ENCODE measurements at regions not wholly inside any gene's neighbourhood (a gene's known extent, or its start where the extent isn't known, plus 50 kb on each side); places are given as distances from the start of the nearest gene placed in this dataset.

- TF ChIP-seq, protein P1, sequence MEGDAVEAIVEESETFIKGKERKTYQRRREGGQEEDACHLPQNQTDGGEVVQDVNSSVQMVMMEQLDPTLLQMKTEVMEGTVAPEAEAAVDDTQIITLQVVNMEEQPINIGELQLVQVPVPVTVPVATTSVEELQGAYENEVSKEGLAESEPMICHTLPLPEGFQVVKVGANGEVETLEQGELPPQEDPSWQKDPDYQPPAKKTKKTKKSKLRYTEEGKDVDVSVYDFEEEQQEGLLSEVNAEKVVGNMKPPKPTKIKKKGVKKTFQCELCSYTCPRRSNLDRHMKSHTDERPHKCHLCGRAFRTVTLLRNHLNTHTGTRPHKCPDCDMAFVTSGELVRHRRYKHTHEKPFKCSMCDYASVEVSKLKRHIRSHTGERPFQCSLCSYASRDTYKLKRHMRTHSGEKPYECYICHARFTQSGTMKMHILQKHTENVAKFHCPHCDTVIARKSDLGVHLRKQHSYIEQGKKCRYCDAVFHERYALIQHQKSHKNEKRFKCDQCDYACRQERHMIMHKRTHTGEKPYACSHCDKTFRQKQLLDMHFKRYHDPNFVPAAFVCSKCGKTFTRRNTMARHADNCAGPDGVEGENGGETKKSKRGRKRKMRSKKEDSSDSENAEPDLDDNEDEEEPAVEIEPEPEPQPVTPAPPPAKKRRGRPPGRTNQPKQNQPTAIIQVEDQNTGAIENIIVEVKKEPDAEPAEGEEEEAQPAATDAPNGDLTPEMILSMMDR (IDR thresholded peaks at IDR 0.05), result no peak
- TF ChIP-seq POLR2A (IDR thresholded peaks at IDR 0.05), result no peak
Observed at GRCh38 chr5:5650242-5650641, 227.8 kb downstream of the ICE1 start.
